ENCODE measurements at regions not wholly inside any gene's neighbourhood (a gene's known extent, or its start where the extent isn't known, plus 50 kb on each side); places are given as distances from the start of the nearest gene placed in this dataset.

- no peak for TF ChIP-seq POLR2AphosphoS5 (IDR thresholded peaks at IDR 0.05; ENCODE audit: borderline replicate concordance, low read depth, low read length)
- TF ChIP-seq EZH2 (IDR thresholded peaks at IDR 0.05), result no peak
- no peak for TF ChIP-seq FOXP2 (optimal IDR thresholded peaks at IDR 0.05; ENCODE audit: control extremely low read depth, extremely low read length, insufficient read depth)
Observed at GRCh38 chr14:105938959-105939358, 412.6 kb downstream of the TMEM121 start.

Measured in SK-N-MC (cell line).